ENCODE measurements at regions not wholly inside any gene's neighbourhood (a gene's known extent, or its start where the extent isn't known, plus 50 kb on each side); places are given as distances from the start of the nearest gene placed in this dataset.

- H3K4me3 ChIP-seq (ENCODE audit: low read depth, low read length), result no peak overlapping the region
- 43% methylated on average over 2 of the region's 2 CpGs for WGBS
- no peaks in the 10 kb centered on the region for H3K4me1 ChIP-seq (ENCODE audit: insufficient read depth)
- no peak overlapping the region for H3K27ac ChIP-seq (ENCODE audit: low read depth)
- no peak for DNase-seq (ENCODE audit: extremely low spot score)
- no peaks in the 10 kb centered on the region for H3K36me3 ChIP-seq (ENCODE audit: insufficient read depth)
Observed at GRCh38 chr9:11235061-11235460, 622.3 kb upstream of the PTPRD start.

DNA sequence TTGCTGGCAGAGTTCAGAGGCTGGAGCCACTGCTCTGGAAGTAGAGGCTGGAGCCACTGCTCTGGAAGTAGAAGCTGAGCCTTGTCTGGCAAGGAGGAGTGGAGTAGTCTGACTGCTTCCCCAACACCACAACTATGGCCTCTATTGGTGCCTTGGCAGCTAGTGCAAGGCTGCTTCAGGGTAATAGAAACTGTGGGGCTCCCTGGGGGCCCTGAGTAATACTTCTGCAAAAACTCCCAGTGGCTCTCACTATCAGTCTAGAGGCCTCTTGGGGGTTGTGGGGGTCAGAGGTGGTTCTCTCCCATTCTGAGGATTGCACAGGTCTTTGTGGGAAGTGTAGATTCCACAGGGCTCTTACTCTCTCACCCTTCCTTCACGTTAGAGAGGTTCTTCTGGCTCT lies 629.0 kb upstream of the PTPRD start:
- no peak overlapping the region for H3K4me3 ChIP-seq (ENCODE audit: low read depth, low read length)
- no peaks in the 10 kb centered on the region for H3K4me1 ChIP-seq (ENCODE audit: insufficient read depth)
- no peaks in the 10 kb centered on the region for H3K36me3 ChIP-seq (ENCODE audit: insufficient read depth)
- WGBS, result 49% methylated on average over 1 of the region's 1 CpG
- no peak overlapping the region for H3K27ac ChIP-seq (ENCODE audit: low read depth)
- DNase-seq (ENCODE audit: extremely low spot score), result no peak

GRCh38 chr9:11257992-11258391 lies 645.2 kb upstream of the PTPRD start:
- Histone ChIP-seq H3K4me1 (ENCODE audit: insufficient read depth) (no peaks in the 10 kb centered on the region), H3K36me3 (ENCODE audit: insufficient read depth) (no peaks in the 10 kb centered on the region), H3K4me3 (ENCODE audit: low read depth, low read length) (no peak overlapping the region), H3K27ac (ENCODE audit: low read depth) (no peak overlapping the region)
- no peak for DNase-seq (ENCODE audit: extremely low spot score)
- 6% methylated on average over 1 of the region's 1 CpG for WGBS

- WGBS, result 62% methylated on average over 3 of the region's 3 CpGs
- no peak for DNase-seq (ENCODE audit: extremely low spot score)
Observed at GRCh38 chr9:11269036-11269435, 656.2 kb upstream of the PTPRD start.

DNA sequence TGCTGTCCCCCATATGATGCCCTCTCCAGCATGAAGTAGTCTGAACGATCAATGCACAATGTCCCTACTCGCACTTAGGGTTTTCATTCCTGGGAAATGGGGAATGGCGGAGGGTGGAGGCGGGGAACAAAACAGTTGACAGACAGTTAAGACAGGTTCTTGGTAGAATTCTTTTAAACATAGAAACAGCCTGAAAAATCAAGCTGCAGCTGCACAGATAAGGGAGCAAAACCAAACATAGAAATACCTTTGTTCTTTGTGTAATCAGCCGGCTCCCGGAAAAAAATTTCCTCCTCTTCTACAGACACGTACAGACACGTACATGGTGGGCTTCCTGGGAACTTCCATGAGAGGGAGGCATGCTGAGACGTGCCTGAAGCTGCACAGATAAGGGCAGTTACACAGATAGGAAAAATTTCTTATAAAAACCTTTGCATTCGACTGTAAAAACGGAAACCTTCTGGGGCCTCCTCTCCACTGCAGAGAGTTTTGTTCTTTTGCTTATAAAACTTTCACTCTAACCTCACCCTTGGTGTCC lies 662.4 kb upstream of the PTPRD start:
- 60% methylated on average over 11 of the region's 11 CpGs for WGBS
- H3K27ac ChIP-seq (ENCODE audit: low read depth), result no peak overlapping the region
- H3K36me3 ChIP-seq (ENCODE audit: insufficient read depth), result no peaks in the 10 kb centered on the region
- no peak for DNase-seq (ENCODE audit: extremely low spot score)
- H3K4me1 ChIP-seq (ENCODE audit: insufficient read depth), result no peaks in the 10 kb centered on the region
- H3K4me3 ChIP-seq (ENCODE audit: low read depth, low read length), result no peak overlapping the region

More at GRCh38 chr9:11269036-11269435, 656.2 kb upstream of the PTPRD start:
- H3K27ac ChIP-seq (ENCODE audit: low read depth), result no peak overlapping the region
- H3K4me3 ChIP-seq (ENCODE audit: low read depth, low read length), result no peak overlapping the region
- H3K4me1 ChIP-seq (ENCODE audit: insufficient read depth), result no peaks in the 10 kb centered on the region
- no peaks in the 10 kb centered on the region for H3K36me3 ChIP-seq (ENCODE audit: insufficient read depth)

DNA sequence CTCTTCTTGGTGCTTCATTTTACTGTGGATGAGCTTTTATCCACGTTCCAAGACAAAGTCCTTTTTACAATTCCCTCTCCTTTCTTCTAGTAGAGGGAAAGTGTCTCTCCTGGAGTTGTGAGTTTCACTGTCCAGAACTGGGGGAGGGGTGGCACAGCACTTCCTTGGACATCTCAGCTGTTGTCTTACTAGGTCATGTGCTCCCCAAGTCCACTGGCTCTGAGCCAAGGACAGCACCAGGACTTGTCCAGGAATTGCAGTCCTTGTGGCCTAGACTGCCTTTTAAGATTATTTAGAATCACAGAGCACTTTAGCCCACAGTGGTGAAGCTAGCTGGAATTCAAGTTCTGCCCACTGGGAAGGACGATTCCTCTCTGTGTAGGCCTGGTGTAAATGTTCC lies 700.2 kb upstream of the PTPRD start:
- DNase-seq (ENCODE audit: extremely low spot score), result no peak

DNA sequence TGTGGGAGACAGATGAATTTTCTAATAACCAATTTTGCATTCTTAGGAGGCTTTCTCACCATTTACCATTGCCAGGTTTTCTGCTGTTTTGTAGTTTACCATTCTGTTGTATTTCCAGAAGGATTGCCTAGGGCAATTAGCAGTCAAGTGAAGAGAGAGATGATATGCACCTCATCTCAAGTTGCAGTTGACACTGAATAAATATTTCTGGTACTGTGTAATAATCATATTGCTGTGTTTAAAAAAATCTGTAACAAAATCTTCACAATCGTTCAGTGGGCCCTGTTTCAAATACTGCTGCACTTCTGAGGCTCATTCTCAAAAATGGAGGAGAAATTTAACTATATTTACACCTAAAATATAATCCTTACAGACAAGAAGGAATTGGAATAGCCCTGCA lies 706.1 kb upstream of the PTPRD start:
- Histone ChIP-seq H3K36me3 (ENCODE audit: insufficient read depth) (no peaks in the 10 kb centered on the region), H3K4me1 (ENCODE audit: insufficient read depth) (no peaks in the 10 kb centered on the region), H3K4me3 (ENCODE audit: low read depth, low read length) (no peak overlapping the region), H3K27ac (ENCODE audit: low read depth) (no peak overlapping the region)
- WGBS, result 52% methylated on average over 1 of the region's 1 CpG
- DNase-seq (ENCODE audit: extremely low spot score), result no peak

More for the DNA sequence above, 700.2 kb upstream of the PTPRD start:
- Histone ChIP-seq H3K4me3 (ENCODE audit: low read depth, low read length) (no peak overlapping the region), H3K36me3 (ENCODE audit: insufficient read depth) (no peaks in the 10 kb centered on the region), H3K4me1 (ENCODE audit: insufficient read depth) (no peaks in the 10 kb centered on the region), H3K27ac (ENCODE audit: low read depth) (no peak overlapping the region)
- WGBS, result 57% methylated on average over 2 of the region's 2 CpGs

DNA sequence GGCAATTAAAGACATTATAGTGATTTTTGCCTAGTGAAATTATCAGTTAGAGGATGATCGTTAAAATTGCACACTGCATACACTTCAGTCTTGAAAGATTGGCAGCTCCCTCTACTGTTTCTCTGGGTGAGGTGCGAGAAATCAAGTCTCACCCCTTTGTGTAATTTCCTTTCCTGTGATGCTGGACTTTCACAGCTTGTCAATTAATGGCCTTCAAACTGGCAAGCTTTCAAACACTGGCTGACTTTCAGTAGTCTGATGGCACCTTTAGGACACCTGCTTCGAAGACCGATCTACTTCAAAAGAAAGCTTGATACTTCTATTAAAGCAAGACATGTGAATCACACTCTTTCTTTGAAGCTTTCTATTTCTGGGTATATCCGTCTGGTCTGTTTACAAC lies 706.7 kb upstream of the PTPRD start:
- Histone ChIP-seq H3K4me1 (ENCODE audit: insufficient read depth) (no peaks in the 10 kb centered on the region), H3K36me3 (ENCODE audit: insufficient read depth) (no peaks in the 10 kb centered on the region), H3K4me3 (ENCODE audit: low read depth, low read length) (no peak overlapping the region), H3K27ac (ENCODE audit: low read depth) (no peak overlapping the region)
- WGBS, result 19% methylated on average over 5 of the region's 5 CpGs
- no peak for DNase-seq (ENCODE audit: extremely low spot score)

- no peaks in the 10 kb centered on the region for H3K4me1 ChIP-seq (ENCODE audit: insufficient read depth)
- no peak overlapping the region for H3K4me3 ChIP-seq (ENCODE audit: low read depth, low read length)
- DNase-seq (ENCODE audit: extremely low spot score), result no peak
- H3K36me3 ChIP-seq (ENCODE audit: insufficient read depth), result no peaks in the 10 kb centered on the region
- H3K27ac ChIP-seq (ENCODE audit: low read depth), result no peak overlapping the region
Observed at GRCh38 chr9:11320989-11321388, 708.2 kb upstream of the PTPRD start.

DNA sequence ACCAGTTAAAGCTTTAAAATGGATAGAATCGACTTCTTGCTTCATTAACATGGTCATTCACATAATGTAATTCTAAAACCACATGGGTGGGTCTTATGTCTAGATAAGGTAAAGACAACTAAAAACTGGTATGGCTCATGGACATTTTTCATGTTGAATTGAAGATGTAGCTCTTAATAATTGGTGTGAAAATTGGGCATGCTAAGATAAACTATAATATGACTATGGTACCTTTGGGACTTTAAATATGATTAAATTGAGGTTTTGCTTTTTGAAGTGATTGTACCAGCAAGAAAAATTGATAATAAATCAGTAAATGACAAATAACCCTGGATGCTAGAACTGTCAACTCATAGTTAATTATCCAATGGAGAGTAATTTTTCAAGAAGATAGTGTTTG lies 710.7 kb upstream of the PTPRD start:
- Histone ChIP-seq H3K27ac (ENCODE audit: low read depth) (no peak overlapping the region), H3K4me1 (ENCODE audit: insufficient read depth) (no peaks in the 10 kb centered on the region), H3K4me3 (ENCODE audit: low read depth, low read length) (no peak overlapping the region), H3K36me3 (ENCODE audit: insufficient read depth) (no peaks in the 10 kb centered on the region)
- WGBS, result 64% methylated on average over 1 of the region's 1 CpG
- no peak for DNase-seq (ENCODE audit: extremely low spot score)

- Histone ChIP-seq H3K4me3 (ENCODE audit: low read depth, low read length) (no peak overlapping the region), H3K36me3 (ENCODE audit: insufficient read depth) (no peaks in the 10 kb centered on the region), H3K27ac (ENCODE audit: low read depth) (no peak overlapping the region), H3K4me1 (ENCODE audit: insufficient read depth) (no peaks in the 10 kb centered on the region)
- no peak for DNase-seq (ENCODE audit: extremely low spot score)
Observed at GRCh38 chr9:11326231-11326630, 713.4 kb upstream of the PTPRD start.

DNA sequence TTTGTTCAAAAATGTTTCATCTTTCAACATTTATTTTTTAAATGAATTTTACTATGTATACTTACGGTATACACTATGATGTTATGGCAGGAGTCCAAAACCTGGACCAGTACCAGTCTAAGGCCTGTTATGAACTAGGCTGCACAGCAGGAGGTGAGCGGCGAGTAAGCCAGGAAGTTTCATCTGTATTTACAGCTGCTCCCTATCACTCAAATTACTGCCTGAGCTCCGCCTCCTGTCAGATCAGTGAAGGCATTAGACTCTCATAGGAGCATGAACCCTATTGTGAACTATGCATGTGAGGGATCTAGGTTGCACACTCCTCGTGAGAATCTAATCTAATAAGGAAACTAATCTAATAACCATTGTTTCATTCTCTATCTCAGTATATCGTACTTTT lies 715.5 kb upstream of the PTPRD start:
- Histone ChIP-seq H3K27ac (ENCODE audit: low read depth) (no peak overlapping the region), H3K4me3 (ENCODE audit: low read depth, low read length) (no peak overlapping the region), H3K4me1 (ENCODE audit: insufficient read depth) (no peaks in the 10 kb centered on the region), H3K36me3 (ENCODE audit: insufficient read depth) (no peaks in the 10 kb centered on the region)
- no peak for DNase-seq (ENCODE audit: extremely low spot score)
- 86% methylated on average over 6 of the region's 6 CpGs for WGBS

GRCh38 chr9:11335011-11335410 lies 722.2 kb upstream of the PTPRD start:
- Histone ChIP-seq H3K27ac (ENCODE audit: low read depth) (no peak overlapping the region), H3K36me3 (ENCODE audit: insufficient read depth) (no peaks in the 10 kb centered on the region)

DNA sequence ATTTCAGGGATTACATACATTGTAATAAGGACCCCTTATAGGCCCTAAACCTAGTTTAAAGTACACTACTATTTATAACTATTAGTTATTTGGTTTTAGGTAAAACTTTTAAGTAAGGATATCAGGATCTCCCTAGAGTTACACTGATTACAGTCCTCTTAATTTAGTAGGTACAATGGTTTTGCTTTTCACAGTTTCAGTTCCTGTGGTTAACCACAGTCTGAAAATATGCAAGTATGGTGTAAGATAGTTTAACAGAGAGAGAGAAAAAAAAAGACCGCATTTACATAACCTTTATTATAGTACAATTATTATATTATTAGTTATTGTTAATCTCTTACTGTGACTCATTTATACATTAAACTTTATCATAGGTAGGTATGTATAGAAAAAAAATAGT lies 725.3 kb upstream of the PTPRD start:
- Histone ChIP-seq H3K36me3 (ENCODE audit: insufficient read depth) (no peaks in the 10 kb centered on the region), H3K4me3 (ENCODE audit: low read depth, low read length) (no peak overlapping the region), H3K27ac (ENCODE audit: low read depth) (no peak overlapping the region), H3K4me1 (ENCODE audit: insufficient read depth) (no peaks in the 10 kb centered on the region)
- DNase-seq (ENCODE audit: extremely low spot score), result no peak
- WGBS, result 84% methylated on average over 1 of the region's 1 CpG

More at GRCh38 chr9:11335011-11335410, 722.2 kb upstream of the PTPRD start:
- H3K4me3 ChIP-seq (ENCODE audit: low read depth, low read length), result no peak overlapping the region
- H3K4me1 ChIP-seq (ENCODE audit: insufficient read depth), result no peaks in the 10 kb centered on the region
- no peak for DNase-seq (ENCODE audit: extremely low spot score)

DNA sequence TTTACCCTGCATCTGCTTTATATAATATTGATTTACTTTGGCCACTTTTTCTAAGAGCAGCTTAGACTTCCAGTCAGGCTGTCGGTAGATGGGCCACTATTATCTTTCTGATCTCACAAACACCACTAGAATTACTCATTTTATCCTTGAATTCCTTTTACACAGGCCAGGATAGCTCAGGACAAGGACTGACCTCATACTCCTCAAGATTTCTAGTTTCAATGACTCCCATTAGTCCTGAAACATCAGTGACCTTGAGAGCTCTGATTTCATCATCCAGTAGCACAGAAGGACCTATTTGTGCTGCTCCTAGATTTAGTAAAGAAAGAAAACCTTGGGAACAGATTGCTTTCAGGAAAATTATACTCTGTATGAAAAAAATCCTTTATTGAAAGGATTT lies 727.9 kb upstream of the PTPRD start:
- Histone ChIP-seq H3K36me3 (ENCODE audit: insufficient read depth) (no peaks in the 10 kb centered on the region), H3K4me3 (ENCODE audit: low read depth, low read length) (no peak overlapping the region), H3K27ac (ENCODE audit: low read depth) (no peak overlapping the region), H3K4me1 (ENCODE audit: insufficient read depth) (no peaks in the 10 kb centered on the region)
- WGBS, result 34% methylated on average over 1 of the region's 1 CpG
- DNase-seq (ENCODE audit: extremely low spot score), result no peak
